GM18873 (cell line): ENCODE measurements at regions not wholly inside any gene's neighbourhood (a gene's known extent, or its start where the extent isn't known, plus 50 kb on each side); places are given as distances from the start of the nearest gene placed in this dataset.

ENCODE experiments used
- ATAC-seq: cut with Tn5 transposase; IDR thresholded peaks from one replicate; pipeline ENCODE4 v1.9.1; 2021; ENCODE audit warnings: mild to moderate bottlenecking, moderate library complexity, moderate number of reproducible peaks; ENCODE audit not compliant: unreplicated experiment, low FRiP score

DNA sequence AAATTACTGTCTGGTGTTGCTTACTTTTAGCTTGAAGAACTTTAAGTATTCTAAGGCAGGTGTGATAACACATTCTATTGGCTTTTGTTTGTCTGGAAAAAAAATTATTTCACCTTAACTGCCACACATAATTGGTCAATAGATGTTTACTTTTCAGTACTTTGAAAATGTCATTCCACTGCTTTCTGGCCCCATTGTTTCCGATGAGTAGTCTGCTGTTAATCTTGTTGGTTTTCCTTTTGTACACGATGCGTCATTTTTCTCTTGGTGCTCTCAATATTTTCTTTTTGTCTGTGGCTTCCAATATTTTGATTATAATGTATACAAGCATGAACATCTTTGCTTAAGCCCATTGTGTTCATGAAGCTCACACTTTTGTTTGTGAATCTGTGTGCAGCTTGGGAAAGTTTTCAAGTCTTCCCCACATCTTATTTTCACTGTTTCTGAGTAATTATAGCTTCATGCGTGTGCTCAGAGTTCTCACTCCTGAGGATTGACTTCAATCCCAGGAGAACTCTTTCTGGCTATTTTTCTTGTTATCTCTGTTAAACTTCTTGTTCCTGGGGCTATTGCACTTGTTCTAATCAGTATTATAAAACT lies 664.7 kb downstream of the IGSF11 start:
- ATAC-seq, result no peak

DNA sequence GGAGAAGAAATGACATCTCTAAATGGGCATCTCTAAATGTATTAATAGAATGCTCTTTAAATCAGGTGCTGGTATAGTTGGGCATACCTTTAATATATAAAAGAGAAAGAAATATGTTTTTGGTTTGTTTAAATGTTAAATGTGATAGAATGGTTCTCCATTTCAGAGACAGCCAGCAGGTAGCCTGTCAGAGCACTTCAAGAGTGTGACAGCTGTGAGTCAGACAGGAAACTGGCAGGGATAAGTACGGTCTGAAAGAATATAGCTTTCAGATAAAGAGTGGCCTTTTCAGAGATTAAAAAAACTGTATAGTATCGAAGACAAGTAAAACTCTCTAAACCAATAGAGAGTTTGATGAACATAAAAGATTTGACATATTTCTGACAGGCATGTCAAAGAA lies 654.1 kb downstream of the IGSF11 start:
- ATAC-seq, result no peak

DNA sequence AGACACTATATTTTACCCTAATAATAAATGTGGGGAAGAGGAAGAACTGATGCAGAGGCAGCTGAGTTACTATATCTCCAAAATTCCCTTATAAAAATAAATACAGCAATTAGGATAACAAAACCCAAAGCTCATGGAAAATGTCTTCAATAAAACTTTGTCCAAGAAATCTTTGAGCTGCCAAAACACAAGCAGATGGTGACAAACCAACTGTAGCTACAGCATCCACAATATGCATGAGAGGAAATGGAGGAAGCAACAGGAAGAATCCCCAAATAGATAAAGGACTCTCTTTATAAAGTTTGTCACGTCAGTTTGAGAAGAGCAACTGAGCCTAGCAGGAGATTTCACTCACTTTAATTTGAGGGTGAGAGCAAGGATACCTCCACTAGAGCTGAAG lies 638.2 kb downstream of the IGSF11 start:
- no peak for ATAC-seq

GRCh38 chr3:118400086-118400485 lies 634.6 kb downstream of the IGSF11 start:
- no peak for ATAC-seq

GRCh38 chr3:118400886-118401285 lies 633.8 kb downstream of the IGSF11 start:
- no peak for ATAC-seq

GRCh38 chr3:118401887-118402286 lies 632.8 kb downstream of the IGSF11 start:
- ATAC-seq, result no peak

DNA sequence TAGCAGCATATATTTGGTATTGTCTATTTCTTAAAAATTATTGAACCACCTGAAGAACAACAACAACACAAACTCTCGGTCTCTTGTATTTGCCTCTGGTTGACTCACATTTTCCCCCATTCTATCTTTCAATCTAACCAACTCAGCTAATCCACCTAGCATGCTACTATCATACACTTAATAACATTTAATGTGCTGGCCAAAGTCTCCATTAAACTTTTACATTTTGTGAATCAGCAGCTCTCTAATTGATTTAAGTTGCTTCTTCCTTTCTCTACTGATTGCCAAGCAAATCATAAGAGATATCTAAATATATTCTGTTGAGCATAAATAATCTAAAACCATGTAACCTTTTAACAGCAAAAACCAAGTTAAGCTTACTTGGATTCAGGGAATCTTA lies 631.7 kb downstream of the IGSF11 start:
- ATAC-seq, result no peak

GRCh38 chr3:118406562-118406961 lies 628.1 kb downstream of the IGSF11 start:
- no peak for ATAC-seq

GRCh38 chr3:118408431-118408830 lies 626.2 kb downstream of the IGSF11 start:
- no peak for ATAC-seq

DNA sequence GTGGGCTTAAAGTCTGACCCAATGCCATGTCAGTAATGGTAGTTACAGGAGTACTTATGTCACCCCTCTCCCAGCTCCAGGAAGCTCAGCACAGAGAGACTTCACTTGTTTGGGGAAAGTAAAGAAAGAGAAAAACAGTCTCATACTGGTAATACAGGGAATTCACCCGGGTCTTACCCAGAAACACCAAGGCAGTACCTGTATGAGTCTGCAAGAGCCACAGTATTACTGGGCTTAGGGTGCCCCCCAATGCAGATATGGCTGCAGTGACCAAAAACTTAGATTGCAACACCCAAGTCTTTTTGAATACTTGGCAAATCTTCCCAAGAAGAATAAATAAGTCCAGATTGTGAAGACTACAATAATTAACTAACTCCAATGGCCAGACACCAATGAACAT lies 622.1 kb downstream of the IGSF11 start:
- peak; percentile 72 for ATAC-seq

- no peak for ATAC-seq
Observed at GRCh38 chr3:118425272-118425837, 609.3 kb downstream of the IGSF11 start.

DNA sequence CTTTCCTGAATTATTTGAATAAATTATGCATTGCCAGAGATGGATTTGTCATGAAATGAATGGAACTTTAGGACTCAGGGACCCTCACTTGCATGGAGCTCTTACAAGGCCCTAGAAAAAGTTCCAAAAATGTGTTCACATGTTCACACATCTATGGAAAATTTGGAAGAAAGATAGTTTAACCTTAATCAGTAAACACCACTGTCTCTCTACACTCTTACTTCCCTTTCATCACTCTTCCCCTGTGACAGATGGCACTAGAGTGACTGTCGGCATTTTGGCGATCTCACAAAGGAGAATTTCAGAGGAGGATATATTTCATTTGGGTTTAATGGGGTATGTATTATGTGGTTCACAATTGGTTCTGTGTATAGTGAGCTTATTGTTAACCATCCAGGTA lies 600.8 kb downstream of the IGSF11 start:
- no peak for ATAC-seq

DNA sequence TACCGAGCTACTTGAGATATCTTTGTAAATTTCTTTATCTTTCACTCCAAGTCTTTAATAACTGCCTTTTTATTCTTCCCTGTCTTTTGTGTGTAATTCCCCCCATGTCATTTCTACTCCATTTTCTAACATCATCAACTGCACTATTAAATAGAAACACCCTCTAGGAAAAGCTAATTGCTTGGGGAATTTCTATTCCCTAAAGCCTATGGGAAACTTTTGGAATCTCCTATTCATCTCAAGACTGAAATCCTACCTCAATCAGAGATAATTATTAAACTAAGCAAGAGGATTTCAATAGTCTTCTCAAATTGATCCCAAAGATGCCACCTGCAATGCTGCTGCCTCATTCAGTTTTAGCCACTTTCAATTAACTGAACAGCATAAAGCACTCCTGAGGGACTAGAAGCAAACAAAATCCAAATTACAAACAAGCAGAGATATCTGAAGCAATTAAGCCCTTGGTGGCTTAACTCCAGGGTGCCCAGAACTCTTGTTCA lies 598.7 kb downstream of the IGSF11 start:
- no peak for ATAC-seq

DNA sequence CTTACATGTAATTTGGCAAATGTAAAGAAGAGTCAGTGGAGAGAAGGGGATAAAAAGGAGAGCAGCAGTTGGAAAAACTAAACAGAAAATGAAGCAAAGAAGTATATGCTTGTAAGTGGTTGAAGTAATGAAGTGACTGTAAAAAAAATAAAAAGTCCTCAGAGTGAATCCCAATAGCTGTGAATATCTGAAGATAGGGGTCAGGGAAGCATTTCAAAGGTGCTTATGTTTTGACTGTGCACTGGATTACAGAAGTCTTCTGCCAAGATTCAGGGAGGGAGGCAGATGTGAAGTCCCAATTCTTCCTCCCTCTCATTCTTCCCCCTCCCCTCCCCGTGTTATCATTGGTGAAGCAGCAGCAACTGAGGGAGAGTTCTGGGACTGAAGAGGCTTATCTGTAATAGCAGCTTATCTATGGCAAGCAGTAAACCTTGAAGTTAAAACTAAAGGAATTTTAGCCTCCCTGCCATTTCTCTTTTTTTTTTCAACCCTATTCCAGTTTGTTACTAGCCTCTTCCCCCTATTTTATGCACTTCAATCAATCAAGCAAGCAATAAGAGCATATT lies 597.9 kb downstream of the IGSF11 start:
- ATAC-seq, result no peak

DNA sequence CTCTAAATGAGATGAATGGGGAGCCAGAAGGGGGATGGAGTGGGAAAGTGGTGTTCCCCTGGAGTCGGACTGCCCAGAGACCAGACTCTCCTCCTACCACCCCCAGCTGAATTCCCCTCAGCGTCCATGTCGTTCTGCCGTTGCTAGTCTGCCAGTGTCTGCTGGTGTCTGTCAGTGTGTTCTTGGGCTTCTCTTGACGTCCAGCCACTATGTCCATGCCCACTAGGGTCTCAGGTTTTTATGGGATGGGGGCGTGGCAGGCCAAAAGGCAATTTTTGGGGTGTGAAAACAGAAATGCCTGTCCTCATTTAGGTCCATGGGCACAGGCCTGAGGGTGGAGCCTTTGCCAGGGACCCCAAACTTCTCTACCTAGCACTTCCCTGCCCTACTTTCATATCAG lies 589.6 kb downstream of the IGSF11 start:
- no peak for ATAC-seq

DNA sequence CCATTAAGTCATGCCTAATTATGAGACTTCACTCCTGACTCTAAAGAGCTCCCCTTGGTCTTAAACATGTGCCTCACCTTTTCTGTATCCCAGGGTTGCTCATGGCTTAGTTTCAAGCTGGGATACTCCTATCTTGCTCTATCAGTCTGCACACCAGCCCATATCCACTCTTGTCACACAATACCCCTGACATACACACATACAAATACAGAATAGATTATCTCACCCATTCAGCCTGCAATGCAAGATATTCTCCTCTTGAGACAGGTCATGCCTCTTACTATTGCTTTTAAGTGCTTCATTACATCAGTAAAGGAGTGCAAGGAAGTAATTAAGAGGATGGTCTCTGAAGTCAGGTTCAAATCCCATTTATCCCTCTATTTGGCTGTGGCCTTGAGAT lies 587.3 kb downstream of the IGSF11 start:
- no peak for ATAC-seq

DNA sequence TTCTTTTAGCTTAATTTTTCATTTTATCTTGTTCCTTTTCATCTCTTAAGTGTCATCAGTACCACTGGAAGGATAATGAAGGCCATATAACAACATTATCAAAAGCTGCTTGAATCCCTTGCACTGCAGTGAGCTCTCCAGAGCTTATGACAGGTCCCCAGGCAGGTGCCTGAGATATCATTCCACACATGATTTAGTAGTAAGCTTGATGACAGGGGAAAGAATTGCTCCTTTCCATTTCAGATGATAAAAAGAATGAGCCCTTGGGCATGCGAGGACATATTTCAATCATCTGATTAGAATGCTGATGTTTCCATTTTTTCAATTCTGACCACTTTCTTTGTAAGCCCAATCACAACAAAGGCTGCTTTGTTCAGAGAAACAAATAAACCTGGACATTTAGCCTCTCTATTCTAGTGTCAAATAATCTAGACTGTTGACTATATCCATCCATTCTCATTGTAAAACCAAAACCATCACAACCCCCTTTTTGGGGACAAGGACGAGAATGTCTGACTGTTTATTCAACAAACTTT lies 567.8 kb downstream of the IGSF11 start:
- ATAC-seq, result no peak

- ATAC-seq, result no peak
Observed at GRCh38 chr3:118468801-118469200, 565.8 kb downstream of the IGSF11 start.

DNA sequence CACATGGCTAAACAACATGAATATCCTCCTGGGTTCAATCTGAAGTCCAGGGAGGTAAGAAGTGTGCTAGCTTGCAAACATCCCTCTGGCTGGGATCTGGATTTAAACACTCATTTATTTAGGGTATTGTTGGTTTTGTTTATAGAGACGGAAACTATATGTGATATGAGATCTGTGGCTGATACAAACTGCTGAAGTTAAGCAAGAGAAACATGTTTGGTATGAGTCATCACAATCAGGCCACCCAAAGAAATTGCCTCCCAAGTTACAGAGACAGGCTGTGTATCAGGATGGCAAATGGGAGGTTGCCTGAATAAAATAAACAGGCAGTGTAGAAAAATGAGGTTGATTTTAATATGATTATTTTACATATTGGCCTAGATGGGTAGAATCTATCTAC lies 562.1 kb downstream of the IGSF11 start:
- ATAC-seq, result no peak

DNA sequence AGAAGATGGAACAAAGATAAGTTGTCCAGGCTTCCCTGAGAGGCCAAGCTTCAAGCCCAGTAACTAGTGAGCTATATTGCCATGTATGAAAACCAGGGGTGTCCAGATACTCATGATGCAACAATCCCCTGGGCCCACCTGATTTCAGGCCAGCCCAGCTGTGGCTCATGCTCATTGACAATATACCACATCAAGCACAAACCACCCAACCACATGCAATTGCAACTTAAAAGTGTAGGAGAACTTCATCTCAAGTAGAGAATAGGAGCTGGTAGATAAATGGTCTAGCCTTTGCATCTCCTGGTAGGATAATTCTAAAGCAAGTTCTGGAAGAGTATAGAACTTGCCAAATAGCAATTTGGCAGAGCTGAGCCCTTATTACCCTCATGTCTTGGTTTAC lies 561.3 kb downstream of the IGSF11 start:
- ATAC-seq, result no peak

- no peak for ATAC-seq
Observed at GRCh38 chr3:118476885-118477618, 557.6 kb downstream of the IGSF11 start.
